ENCODE measurements at regions not wholly inside any gene's neighbourhood (a gene's known extent, or its start where the extent isn't known, plus 50 kb on each side); places are given as distances from the start of the nearest gene placed in this dataset.

DNA sequence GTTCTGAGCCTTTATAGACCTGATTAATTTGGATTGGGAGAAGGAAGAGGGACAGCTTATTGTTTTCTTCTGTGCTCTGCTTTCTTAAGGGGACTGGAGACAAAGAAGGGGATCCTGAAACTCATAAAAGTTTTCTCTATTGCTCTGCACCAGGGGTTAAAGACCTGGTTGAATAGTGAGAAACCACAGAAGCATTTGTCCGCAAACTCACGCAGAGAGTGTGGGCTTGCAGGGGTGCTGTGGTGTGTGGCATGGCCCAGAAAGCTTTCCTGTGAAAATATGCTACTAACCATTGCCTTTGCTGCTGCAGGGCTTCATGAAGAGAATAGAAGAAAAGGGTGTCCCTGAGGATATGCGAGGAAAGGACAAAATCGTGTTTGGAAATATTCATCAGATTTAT is 73.1 kb upstream of the UMPS start:
- no peak overlapping the region for H3K4me3 ChIP-seq (ENCODE audit: low read depth in 1 of 2, low read length in 2 of 2)
- H3K27ac ChIP-seq (ENCODE audit: low read depth, low read length) = no peak overlapping the region
- peaks cover 8 to 10% of the 10 kb centered on the region in 2 donors for H3K4me1 ChIP-seq (ENCODE audit: control insufficient read depth in 1 of 2, insufficient read depth in 2 of 2, low read length in 2 of 2)
- peaks cover 31 to 66% of the 10 kb centered on the region in 2 donors for H3K36me3 ChIP-seq (ENCODE audit: control insufficient read depth in 1 of 2, insufficient read depth in 2 of 2, low read length in 2 of 2)
- H3K9ac ChIP-seq (ENCODE audit: low read depth in 1 of 2, low read length in 2 of 2) = no peak overlapping the region
- no peaks in the 10 kb centered on the region for H3K9me3 ChIP-seq (ENCODE audit: control insufficient read depth in 1 of 2, low read length in 2 of 2)
- H3K27me3 ChIP-seq (ENCODE audit: control insufficient read depth in 1 of 2, insufficient read depth in 2 of 2, low read length in 2 of 2) = no peaks in the 10 kb centered on the region

DNA sequence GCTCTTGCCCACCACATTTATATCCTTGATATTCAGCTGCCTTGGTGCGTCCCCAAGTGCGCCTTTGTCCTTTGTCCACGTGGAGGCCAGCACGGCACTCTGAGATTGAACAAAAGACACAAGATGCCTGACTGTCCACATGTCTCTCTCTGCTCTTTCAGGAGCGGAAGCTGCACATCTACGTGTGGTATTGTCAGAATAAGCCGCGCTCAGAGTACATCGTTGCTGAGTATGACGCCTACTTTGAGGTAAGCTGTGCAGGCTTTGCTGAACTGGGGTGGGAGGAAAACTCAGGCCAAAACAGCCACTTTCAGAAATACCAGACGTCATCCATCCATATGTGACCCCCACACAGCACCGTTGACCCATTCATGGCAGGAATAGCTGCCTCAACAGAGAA is 72.0 kb upstream of the UMPS start:
- H3K27me3 ChIP-seq (ENCODE audit: control insufficient read depth in 1 of 2, insufficient read depth in 2 of 2, low read length in 2 of 2) = no peaks in the 10 kb centered on the region
- no peak overlapping the region for H3K9ac ChIP-seq (ENCODE audit: low read depth in 1 of 2, low read length in 2 of 2)
- H3K4me3 ChIP-seq (ENCODE audit: low read depth in 1 of 2, low read length in 2 of 2) = no peak overlapping the region
- peaks cover 30 to 61% of the 10 kb centered on the region in 2 donors for H3K36me3 ChIP-seq (ENCODE audit: control insufficient read depth in 1 of 2, insufficient read depth in 2 of 2, low read length in 2 of 2)
- no peaks in the 10 kb centered on the region for H3K9me3 ChIP-seq (ENCODE audit: control insufficient read depth in 1 of 2, low read length in 2 of 2)
- H3K27ac ChIP-seq (ENCODE audit: low read depth, low read length) = no peak overlapping the region
- peaks cover 8 to 10% of the 10 kb centered on the region in 2 donors for H3K4me1 ChIP-seq (ENCODE audit: control insufficient read depth in 1 of 2, insufficient read depth in 2 of 2, low read length in 2 of 2)

DNA sequence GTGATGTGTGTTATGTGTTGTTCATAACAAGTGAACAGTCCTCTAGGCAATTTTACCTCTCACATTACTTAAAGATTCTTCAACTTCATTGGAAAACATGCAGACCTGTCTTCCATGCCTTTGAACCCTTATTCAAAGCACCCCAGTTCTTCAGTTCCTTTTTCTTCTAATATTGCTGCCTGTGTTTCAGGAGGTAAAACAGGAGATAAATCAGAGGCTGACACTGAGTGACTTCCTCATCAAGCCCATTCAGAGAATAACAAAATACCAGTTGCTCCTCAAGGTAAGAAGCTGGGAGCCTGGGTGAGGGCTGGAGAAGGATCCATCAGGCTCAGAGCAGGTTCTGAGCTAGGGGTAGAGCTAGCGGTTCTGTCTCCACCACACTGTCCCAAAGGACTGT is 71.1 kb upstream of the UMPS start:
- H3K9ac ChIP-seq (ENCODE audit: low read depth in 1 of 2, low read length in 2 of 2) = no peak overlapping the region
- H3K27me3 ChIP-seq (ENCODE audit: control insufficient read depth in 1 of 2, insufficient read depth in 2 of 2, low read length in 2 of 2) = no peaks in the 10 kb centered on the region
- no peak overlapping the region for H3K4me3 ChIP-seq (ENCODE audit: low read depth in 1 of 2, low read length in 2 of 2)
- no peak overlapping the region for H3K27ac ChIP-seq (ENCODE audit: low read depth, low read length)
- no peaks in the 10 kb centered on the region for H3K9me3 ChIP-seq (ENCODE audit: control insufficient read depth in 1 of 2, low read length in 2 of 2)
- H3K4me1 ChIP-seq (ENCODE audit: control insufficient read depth in 1 of 2, insufficient read depth in 2 of 2, low read length in 2 of 2) = peaks cover 4 to 7% of the 10 kb centered on the region in 2 donors
- peaks cover 28 to 57% of the 10 kb centered on the region in 2 donors for H3K36me3 ChIP-seq (ENCODE audit: control insufficient read depth in 1 of 2, insufficient read depth in 2 of 2, low read length in 2 of 2)

DNA sequence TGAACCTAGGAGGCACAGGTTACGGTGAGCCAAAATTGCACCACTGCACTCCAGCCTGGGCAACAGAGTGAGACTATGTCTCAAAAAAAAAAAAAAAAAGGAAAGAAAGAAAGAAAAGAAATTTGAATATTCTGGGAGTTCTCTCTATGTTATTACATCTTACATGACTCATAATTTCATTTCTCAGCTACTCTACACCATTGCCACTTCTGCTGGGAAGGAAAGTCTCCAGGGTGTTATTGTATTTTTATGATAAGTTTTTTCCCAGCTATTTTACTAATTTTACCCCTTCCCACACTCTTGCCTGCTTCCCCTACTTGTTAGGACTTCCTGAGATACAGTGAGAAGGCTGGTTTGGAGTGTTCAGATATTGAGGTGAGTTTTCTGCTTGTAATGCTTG is 69.7 kb upstream of the UMPS start:
- peaks cover 0 to 8% of the 10 kb centered on the region in 2 donors for H3K4me1 ChIP-seq (ENCODE audit: control insufficient read depth in 1 of 2, insufficient read depth in 2 of 2, low read length in 2 of 2)
- H3K27me3 ChIP-seq (ENCODE audit: control insufficient read depth in 1 of 2, insufficient read depth in 2 of 2, low read length in 2 of 2) = no peaks in the 10 kb centered on the region
- no peak overlapping the region for H3K4me3 ChIP-seq (ENCODE audit: low read depth in 1 of 2, low read length in 2 of 2)
- H3K9me3 ChIP-seq (ENCODE audit: control insufficient read depth in 1 of 2, low read length in 2 of 2) = no peaks in the 10 kb centered on the region
- no peak overlapping the region for H3K9ac ChIP-seq (ENCODE audit: low read depth in 1 of 2, low read length in 2 of 2)
- H3K36me3 ChIP-seq (ENCODE audit: control insufficient read depth in 1 of 2, insufficient read depth in 2 of 2, low read length in 2 of 2) = peaks cover 26 to 52% of the 10 kb centered on the region in 2 donors
- no peak overlapping the region for H3K27ac ChIP-seq (ENCODE audit: low read depth, low read length)

DNA sequence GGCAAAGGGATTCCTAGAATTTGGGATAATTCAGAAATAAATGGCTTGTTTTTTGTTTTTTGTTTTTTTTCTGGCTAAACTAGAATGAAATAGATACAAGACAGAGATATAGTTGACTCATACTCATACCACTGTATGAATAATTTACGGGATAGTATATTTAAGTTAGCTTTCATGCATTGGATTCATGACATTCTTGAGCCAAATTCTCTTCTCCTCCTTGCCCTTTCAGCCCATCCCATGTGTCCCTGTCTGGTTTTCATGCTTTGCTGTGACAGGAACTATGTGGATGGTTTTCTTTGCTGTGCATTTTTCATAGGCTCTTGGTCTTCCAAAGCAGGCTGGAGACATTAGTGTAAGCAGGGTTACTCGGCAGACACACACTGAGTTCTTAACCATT is 66.6 kb upstream of the UMPS start:
- Histone ChIP-seq H3K36me3 (ENCODE audit: control insufficient read depth in 1 of 2, insufficient read depth in 2 of 2, low read length in 2 of 2) (peaks cover 24 to 62% of the 10 kb centered on the region in 2 donors), H3K4me3 (ENCODE audit: low read depth in 1 of 2, low read length in 2 of 2) (no peak overlapping the region), H3K27me3 (ENCODE audit: control insufficient read depth in 1 of 2, insufficient read depth in 2 of 2, low read length in 2 of 2) (no peaks in the 10 kb centered on the region), H3K27ac (ENCODE audit: low read depth, low read length) (no peak overlapping the region), H3K4me1 (ENCODE audit: control insufficient read depth in 1 of 2, insufficient read depth in 2 of 2, low read length in 2 of 2) (peaks cover 0 to 8% of the 10 kb centered on the region in 2 donors), H3K9me3 (ENCODE audit: control insufficient read depth in 1 of 2, low read length in 2 of 2) (no peaks in the 10 kb centered on the region), H3K9ac (ENCODE audit: low read depth in 1 of 2, low read length in 2 of 2) (no peak overlapping the region)

DNA sequence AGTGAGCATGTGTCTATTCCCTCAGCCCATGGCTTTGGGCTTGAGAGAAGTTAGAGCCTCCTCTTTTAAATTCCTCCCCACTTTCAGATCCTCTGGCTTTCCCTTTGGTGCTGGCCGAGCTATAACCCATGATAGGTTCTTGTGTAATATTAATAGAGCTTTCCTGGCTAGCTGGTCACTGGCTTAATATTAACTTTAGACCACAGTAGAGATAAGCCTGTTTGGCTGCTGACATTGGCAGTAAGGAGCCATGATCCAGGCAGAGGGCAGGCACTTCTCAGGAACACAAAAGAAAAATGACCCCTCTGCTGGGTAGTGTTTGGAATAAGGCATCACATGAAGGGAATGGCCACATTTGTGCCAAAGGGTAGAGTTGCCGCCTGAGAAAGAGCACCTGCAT is 65.4 kb upstream of the UMPS start:
- H3K9me3 ChIP-seq (ENCODE audit: control insufficient read depth in 1 of 2, low read length in 2 of 2) = no peaks in the 10 kb centered on the region
- H3K4me1 ChIP-seq (ENCODE audit: control insufficient read depth in 1 of 2, insufficient read depth in 2 of 2, low read length in 2 of 2) = peaks cover 10 to 14% of the 10 kb centered on the region in 2 donors
- H3K27me3 ChIP-seq (ENCODE audit: control insufficient read depth in 1 of 2, insufficient read depth in 2 of 2, low read length in 2 of 2) = no peaks in the 10 kb centered on the region
- H3K4me3 ChIP-seq (ENCODE audit: low read depth in 1 of 2, low read length in 2 of 2) = no peak overlapping the region
- H3K36me3 ChIP-seq (ENCODE audit: control insufficient read depth in 1 of 2, insufficient read depth in 2 of 2, low read length in 2 of 2) = peaks cover 17 to 59% of the 10 kb centered on the region in 2 donors
- no peak overlapping the region for H3K9ac ChIP-seq (ENCODE audit: low read depth in 1 of 2, low read length in 2 of 2)
- no peak overlapping the region for H3K27ac ChIP-seq (ENCODE audit: low read depth, low read length)

DNA sequence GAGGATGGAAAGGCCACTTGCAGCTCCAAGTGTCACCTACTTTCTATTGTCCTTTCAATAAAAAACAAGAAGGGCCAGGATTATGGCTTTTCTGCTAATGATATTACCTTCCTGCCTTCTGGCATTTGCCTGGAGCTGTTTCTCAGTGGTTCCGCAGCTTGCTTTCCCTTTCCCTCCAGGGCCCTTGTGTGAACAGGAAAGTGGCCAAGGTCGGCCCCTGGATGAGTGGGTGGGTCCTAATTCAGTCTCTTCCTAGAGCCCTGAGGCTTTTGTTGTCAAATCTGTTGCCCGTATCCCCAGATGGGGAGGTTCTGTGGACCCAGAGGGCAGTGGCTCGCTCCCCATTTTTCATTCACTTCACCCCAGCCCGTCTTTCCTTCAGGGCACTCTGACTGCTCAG is 64.2 kb upstream of the UMPS start:
- peaks cover 14% of the 10 kb centered on the region in 2 donors for H3K4me1 ChIP-seq (ENCODE audit: control insufficient read depth in 1 of 2, insufficient read depth in 2 of 2, low read length in 2 of 2)
- H3K27ac ChIP-seq (ENCODE audit: low read depth, low read length) = no peak overlapping the region
- no peaks in the 10 kb centered on the region for H3K9me3 ChIP-seq (ENCODE audit: control insufficient read depth in 1 of 2, low read length in 2 of 2)
- H3K9ac ChIP-seq (ENCODE audit: low read depth in 1 of 2, low read length in 2 of 2) = no peak overlapping the region
- no peak overlapping the region for H3K4me3 ChIP-seq (ENCODE audit: low read depth in 1 of 2, low read length in 2 of 2)
- peaks cover 22 to 63% of the 10 kb centered on the region in 2 donors for H3K36me3 ChIP-seq (ENCODE audit: control insufficient read depth in 1 of 2, insufficient read depth in 2 of 2, low read length in 2 of 2)
- no peaks in the 10 kb centered on the region for H3K27me3 ChIP-seq (ENCODE audit: control insufficient read depth in 1 of 2, insufficient read depth in 2 of 2, low read length in 2 of 2)

DNA sequence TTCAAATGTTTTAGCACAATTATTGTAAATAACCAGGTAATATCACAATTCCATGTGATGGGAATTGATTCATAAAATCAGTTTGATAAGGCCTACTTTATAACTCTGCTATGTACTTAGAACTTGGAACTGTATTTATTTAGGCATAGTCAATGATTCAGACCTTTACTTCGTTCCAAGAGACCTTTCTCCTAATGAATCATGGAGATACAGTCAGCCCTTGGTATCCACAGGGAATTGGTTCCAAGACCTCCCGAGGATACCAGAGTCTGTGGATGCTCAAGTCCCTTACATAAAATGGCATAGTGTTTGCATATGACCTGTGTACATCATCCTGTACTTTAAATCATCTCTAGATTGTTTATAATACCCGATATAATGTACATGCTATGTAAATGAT is 60.8 kb upstream of the UMPS start:
- Histone ChIP-seq H3K9ac (ENCODE audit: low read depth in 1 of 2, low read length in 2 of 2) (no peak overlapping the region), H3K9me3 (ENCODE audit: control insufficient read depth in 1 of 2, low read length in 2 of 2) (no peaks in the 10 kb centered on the region)

DNA sequence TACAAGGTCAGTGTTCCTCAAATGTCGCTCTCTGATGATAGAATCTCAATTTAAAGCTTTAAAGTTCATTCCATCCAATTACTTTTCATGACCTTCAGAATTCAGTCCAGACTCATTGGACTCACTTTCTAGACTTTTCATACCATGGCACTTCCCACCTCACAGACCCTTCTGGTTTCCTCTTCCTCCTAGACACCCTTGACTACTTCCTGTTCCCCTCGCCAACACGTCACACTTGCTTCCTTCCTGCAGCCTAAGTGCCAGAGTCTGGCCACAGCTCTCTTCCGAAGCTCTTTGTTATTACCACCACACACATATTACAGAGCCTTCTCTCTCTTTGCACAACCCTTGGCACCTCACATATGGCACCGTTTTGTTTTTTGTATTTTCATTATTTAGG is 59.1 kb upstream of the UMPS start:
- peaks cover 7 to 14% of the 10 kb centered on the region in 2 donors for H3K4me1 ChIP-seq (ENCODE audit: control insufficient read depth in 1 of 2, insufficient read depth in 2 of 2, low read length in 2 of 2)
- no peak overlapping the region for H3K27ac ChIP-seq (ENCODE audit: low read depth, low read length)
- no peak overlapping the region for H3K9ac ChIP-seq (ENCODE audit: low read depth in 1 of 2, low read length in 2 of 2)
- peaks cover 16 to 74% of the 10 kb centered on the region in 2 donors for H3K36me3 ChIP-seq (ENCODE audit: control insufficient read depth in 1 of 2, insufficient read depth in 2 of 2, low read length in 2 of 2)
- H3K4me3 ChIP-seq (ENCODE audit: low read depth in 1 of 2, low read length in 2 of 2) = no peak overlapping the region
- H3K9me3 ChIP-seq (ENCODE audit: control insufficient read depth in 1 of 2, low read length in 2 of 2) = no peaks in the 10 kb centered on the region
- H3K27me3 ChIP-seq (ENCODE audit: control insufficient read depth in 1 of 2, insufficient read depth in 2 of 2, low read length in 2 of 2) = no peaks in the 10 kb centered on the region

More for the DNA sequence above, 60.8 kb upstream of the UMPS start:
- peaks cover 13 to 14% of the 10 kb centered on the region in 2 donors for H3K4me1 ChIP-seq (ENCODE audit: control insufficient read depth in 1 of 2, insufficient read depth in 2 of 2, low read length in 2 of 2)
- H3K27me3 ChIP-seq (ENCODE audit: control insufficient read depth in 1 of 2, insufficient read depth in 2 of 2, low read length in 2 of 2) = no peaks in the 10 kb centered on the region
- H3K4me3 ChIP-seq (ENCODE audit: low read depth in 1 of 2, low read length in 2 of 2) = no peak overlapping the region
- peaks cover 21 to 74% of the 10 kb centered on the region in 2 donors for H3K36me3 ChIP-seq (ENCODE audit: control insufficient read depth in 1 of 2, insufficient read depth in 2 of 2, low read length in 2 of 2)
- no peak overlapping the region for H3K27ac ChIP-seq (ENCODE audit: low read depth, low read length)

DNA sequence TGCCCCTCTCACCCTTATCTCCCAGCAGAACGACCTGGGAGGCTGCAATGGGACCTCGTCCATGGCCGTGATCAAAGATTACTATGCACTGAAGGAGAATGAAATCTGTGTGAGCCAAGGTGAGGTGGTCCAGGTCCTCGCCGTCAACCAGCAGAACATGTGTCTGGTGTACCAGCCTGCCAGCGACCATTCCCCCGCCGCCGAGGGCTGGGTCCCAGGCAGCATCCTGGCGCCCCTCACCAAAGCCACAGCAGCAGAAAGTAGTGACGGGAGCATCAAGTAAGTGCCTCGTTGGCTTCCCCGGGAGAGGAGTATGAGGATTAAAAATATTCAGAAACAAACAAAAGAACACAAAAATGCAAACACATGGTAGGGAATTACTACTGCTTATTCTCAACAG is 55.9 kb upstream of the UMPS start:
- H3K9me3 ChIP-seq (ENCODE audit: control insufficient read depth in 1 of 2, low read length in 2 of 2) = no peaks in the 10 kb centered on the region
- no peak overlapping the region for H3K4me3 ChIP-seq (ENCODE audit: low read depth in 1 of 2, low read length in 2 of 2)
- peaks cover 20 to 71% of the 10 kb centered on the region in 2 donors for H3K36me3 ChIP-seq (ENCODE audit: control insufficient read depth in 1 of 2, insufficient read depth in 2 of 2, low read length in 2 of 2)
- no peak overlapping the region for H3K9ac ChIP-seq (ENCODE audit: low read depth in 1 of 2, low read length in 2 of 2)
- no peak overlapping the region for H3K27ac ChIP-seq (ENCODE audit: low read depth, low read length)
- H3K4me1 ChIP-seq (ENCODE audit: control insufficient read depth in 1 of 2, insufficient read depth in 2 of 2, low read length in 2 of 2) = peaks cover under 1 to 9% of the 10 kb centered on the region in 2 donors
- no peaks in the 10 kb centered on the region for H3K27me3 ChIP-seq (ENCODE audit: control insufficient read depth in 1 of 2, insufficient read depth in 2 of 2, low read length in 2 of 2)

DNA sequence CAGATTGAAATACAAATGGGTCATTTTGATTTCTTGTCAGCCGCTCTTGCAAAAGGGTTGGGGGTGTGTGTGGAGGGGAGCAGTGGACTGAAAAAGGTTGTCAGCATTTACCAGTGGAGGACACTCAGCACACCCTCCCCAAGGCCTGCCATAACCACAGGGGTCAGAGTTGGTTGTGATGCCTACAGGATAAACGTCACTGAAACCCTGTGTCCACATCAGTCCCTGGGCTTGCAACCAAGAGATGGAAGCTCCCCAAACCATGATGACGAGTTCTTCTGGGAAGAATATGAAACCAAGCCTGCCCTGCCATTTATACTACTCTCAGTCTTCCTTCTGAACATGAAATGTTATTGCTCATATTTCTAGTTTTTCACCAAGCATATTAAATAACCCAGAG is 54.0 kb upstream of the UMPS start:
- peaks cover 10 to 62% of the 10 kb centered on the region in 2 donors for H3K36me3 ChIP-seq (ENCODE audit: control insufficient read depth in 1 of 2, insufficient read depth in 2 of 2, low read length in 2 of 2)

More for the DNA sequence above, 54.0 kb upstream of the UMPS start:
- Histone ChIP-seq H3K9me3 (ENCODE audit: control insufficient read depth in 1 of 2, low read length in 2 of 2) (no peaks in the 10 kb centered on the region), H3K4me1 (ENCODE audit: control insufficient read depth in 1 of 2, insufficient read depth in 2 of 2, low read length in 2 of 2) (no peaks in the 10 kb centered on the region), H3K27ac (ENCODE audit: low read depth, low read length) (no peak overlapping the region), H3K4me3 (ENCODE audit: low read depth in 1 of 2, low read length in 2 of 2) (no peak overlapping the region), H3K9ac (ENCODE audit: low read depth in 1 of 2, low read length in 2 of 2) (no peak overlapping the region), H3K27me3 (ENCODE audit: control insufficient read depth in 1 of 2, insufficient read depth in 2 of 2, low read length in 2 of 2) (no peaks in the 10 kb centered on the region)

Measured in duodenal mucosa (tissue), 2 donors.